Hippocampal formation (tissue), 2 donors: ENCODE measurements at regions not wholly inside any gene's neighbourhood (a gene's known extent, or its start where the extent isn't known, plus 50 kb on each side); places are given as distances from the start of the nearest gene placed in this dataset.

Source experiments
- DNase-seq, 2 donors: peaks; one replicate each; lab custom pipeline; 2025; lab: John Stamatoyannopoulos, UW

DNA sequence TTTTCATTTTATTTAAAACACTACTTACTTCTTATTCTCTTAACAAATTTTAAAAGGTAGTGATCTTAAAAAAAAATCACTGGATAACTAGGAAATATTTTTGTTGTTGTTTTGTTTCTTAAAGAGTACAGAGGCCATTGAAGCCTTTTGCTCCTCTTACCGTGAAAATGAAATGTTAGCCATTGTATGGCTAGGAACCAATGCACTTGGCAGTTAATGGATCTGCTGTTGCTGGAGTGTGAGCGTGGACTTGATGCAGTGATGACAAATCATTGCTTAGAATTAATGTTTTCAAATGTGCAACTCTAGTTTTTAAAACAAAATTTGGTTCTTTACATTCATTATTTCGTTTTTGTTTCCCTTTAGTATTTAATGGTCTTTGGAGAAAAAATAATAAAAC, 162.3 kb downstream of the HAUS1 start:
- DNase-seq: no peak

DNA sequence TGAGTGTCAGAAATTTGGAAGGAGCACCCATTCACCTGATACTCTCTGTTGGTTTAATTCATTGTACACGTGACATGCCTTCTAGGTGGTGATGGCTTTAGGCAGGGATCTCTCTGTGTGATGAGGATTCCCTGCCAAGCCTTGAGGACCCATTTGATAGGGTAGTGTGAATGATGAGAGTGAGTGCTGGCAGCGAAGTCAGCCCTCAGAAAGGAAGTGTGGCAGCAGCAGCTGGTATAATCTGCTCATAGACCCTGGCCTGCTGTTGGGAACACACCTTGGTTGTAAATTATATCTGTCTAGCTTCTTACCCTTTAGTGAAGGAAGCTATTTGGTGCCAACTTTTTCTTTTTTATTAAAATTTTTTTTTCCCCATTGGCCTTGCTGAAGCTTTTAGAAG, 164.5 kb downstream of the HAUS1 start:
- DNase-seq: no peak

DNA sequence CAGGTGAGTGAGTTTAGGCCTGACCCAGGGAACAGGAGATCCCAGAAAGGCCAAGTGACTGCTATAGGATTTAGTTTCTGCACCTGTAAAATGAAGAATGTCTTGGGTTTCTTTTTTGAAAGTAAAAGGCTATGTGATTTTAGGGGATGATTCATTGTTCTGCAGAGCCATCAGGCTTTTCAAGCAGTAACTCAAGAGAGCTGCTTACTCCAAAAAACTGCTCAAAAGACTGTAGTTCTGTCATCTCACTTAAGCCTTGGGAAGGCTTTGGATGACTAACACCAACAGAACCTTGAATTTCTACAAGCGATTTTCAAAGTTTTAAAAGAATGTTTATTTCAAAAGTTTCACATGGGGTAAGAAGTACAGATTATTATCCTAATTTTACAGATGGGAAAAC, 165.1 kb downstream of the HAUS1 start:
- DNase-seq: no peak

GRCh38 chr18:46271488-46271887, 167.3 kb downstream of the HAUS1 start:
- no peak for DNase-seq

DNA sequence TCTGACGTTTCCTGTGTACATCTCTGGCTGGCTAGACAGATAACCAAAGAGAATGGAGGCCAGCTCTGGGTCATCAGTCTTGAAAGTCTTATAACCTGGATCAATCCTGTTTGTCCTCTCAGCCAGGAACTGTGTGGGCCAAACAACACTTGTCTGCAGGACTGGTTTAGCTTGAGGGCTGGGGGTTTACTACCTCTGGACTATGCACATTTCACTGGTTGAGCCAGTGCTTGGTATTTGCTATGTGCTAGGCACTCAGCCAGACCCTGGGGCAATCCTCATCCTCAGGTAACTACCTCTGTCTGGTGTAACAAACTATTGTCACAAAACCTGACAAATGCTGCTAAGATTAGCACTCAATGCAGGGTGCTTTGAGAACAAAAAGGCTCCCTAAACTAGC, 169.7 kb downstream of the HAUS1 start:
- no peak for DNase-seq

DNA sequence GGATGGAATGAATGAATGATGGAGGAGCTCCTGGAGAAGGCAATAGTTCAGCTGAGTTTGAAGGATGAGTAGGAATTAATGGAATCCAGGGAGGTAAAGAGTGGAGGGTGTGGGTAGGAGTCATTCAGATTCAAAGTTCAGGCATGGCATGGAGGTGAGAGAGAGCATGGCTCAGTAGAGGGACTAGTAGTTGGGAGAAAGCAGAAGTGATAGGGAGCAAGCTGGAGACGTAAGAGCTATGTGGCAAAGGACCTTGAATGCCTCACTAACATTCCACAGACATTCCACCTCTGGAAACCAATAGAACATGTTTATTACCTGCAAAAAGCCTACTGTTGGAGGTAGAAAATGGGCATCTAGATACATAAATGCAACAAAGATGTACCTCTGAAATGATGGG, 170.1 kb downstream of the HAUS1 start:
- no peak for DNase-seq

- no peak for DNase-seq
These were observed 171.2 kb downstream of the HAUS1 start for GRCh38 chr18:46275370-46275769.

DNA sequence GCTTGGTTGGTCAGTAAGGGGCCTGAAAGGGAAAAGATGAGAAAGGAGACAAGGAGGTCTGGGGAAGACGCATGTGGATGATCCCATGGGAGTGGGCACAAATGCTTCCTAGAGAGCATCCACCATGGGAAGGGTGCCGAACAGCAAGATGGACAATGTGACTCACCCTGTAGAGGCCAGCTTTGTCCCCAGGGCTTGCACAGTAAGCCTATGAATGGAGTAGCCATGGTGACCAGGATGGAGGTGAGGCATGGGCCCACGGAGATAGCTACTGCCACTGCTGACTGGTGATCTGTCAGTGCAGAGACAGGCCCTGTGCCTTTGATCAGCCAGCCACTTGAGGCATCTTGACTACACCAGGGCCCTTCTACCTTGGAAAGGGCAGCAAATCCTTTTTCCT, 172.6 kb downstream of the HAUS1 start:
- DNase-seq: no peak

- DNase-seq: no peak
These were observed 174.6 kb downstream of the HAUS1 start for GRCh38 chr18:46278481-46279465.

- no peak for DNase-seq
These were observed 175.5 kb downstream of the HAUS1 start for GRCh38 chr18:46279673-46280072.

GRCh38 chr18:46281185-46282176, 177.3 kb downstream of the HAUS1 start:
- peak; percentile 46 to 66 for DNase-seq

- DNase-seq: no peak
These were observed 178.0 kb downstream of the HAUS1 start for GRCh38 chr18:46282177-46282570.

- no peak for DNase-seq
These were observed 178.5 kb downstream of the HAUS1 start for GRCh38 chr18:46282646-46283045.

- DNase-seq: no peak
These were observed 179.1 kb downstream of the HAUS1 start for GRCh38 chr18:46283268-46283667.

DNA sequence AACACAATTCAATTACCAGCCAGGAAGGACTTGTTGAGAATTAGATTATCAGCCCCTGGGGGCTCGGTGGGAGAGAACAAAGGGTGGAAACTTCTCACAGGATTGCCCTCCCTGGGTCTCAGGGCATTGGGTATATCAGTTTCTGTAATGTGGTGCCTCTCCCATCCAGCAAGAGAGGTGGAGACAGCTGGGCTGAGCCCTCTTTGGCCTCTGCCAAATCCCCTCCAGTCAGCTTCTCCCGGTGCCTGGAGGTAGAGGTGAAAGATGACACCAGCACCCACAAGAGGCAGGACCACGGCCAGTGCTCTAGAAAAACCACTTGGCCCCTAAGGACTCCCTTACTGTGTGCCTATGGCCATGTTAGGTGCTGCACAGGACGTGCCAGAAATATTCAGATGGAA, 179.7 kb downstream of the HAUS1 start:
- no peak for DNase-seq

DNA sequence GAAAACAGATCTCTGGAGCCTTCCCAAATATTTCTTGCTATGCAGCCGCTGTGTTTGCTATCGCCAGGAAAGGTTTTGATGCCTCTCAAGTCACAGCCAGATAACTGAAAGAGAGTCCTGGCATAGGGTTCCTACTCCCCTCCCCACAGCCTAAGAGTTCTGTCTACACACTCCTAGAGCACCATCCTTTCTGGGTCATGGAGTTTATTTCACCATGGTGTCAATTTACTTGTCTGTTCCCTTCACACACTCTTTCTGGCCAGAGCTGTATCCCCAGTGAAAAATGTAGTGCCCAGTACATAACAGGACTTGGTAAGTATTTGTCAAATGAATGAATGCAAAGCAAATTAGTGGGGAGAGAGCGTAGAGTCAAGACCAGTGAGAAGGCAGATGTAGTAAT, 185.3 kb downstream of the HAUS1 start:
- DNase-seq: no peak

GRCh38 chr18:46289931-46290330, 185.7 kb downstream of the HAUS1 start:
- DNase-seq: no peak

- DNase-seq: no peak
These were observed 186.3 kb downstream of the HAUS1 start for GRCh38 chr18:46290440-46291020.

GRCh38 chr18:46291149-46291548, 187.0 kb downstream of the HAUS1 start:
- DNase-seq: no peak

GRCh38 chr18:46293742-46294181, 189.6 kb downstream of the HAUS1 start:
- DNase-seq: no peak

DNA sequence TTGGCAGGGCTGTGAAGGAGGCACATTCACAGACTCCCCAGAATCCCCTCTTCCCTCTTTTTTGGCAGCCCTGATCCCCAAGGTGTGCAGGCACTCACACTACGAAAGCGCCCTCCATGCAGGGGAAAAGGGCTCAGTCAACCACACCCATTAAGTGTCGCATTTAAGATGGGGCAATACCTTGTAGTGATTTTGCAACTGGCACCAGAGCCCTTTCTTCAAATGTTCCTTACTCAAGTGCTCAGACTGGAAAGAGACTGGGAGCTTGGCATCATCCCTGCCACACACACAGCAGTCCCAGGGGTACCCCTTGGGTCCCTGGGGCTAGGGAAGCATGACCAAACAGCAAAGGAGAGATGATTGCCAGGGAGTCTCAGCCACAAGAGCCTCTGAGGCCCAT, 190.1 kb downstream of the HAUS1 start:
- no peak for DNase-seq

DNA sequence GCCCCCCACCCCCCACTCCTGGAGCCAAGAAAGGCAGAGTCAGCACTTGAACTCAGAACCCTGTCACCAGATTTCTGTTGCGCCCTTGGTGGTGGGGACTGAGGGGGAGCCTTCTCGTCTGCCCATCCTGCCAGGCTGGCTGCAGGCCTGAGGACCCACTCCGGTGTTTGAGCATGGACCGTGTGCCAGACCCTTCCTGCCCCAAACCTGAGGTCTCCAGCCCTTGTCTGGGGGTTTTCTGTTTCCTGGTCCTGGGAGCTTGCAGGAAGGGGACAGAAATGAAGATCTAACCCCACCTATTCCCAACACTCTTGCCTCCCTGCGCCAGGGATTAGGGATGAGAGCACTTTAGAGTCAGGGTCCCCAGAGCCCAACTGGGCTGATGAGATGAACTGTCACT, 190.6 kb downstream of the HAUS1 start:
- no peak for DNase-seq
